ENCODE measurements at regions not wholly inside any gene's neighbourhood (a gene's known extent, or its start where the extent isn't known, plus 50 kb on each side); places are given as distances from the start of the nearest gene placed in this dataset.

GRCh38 chr16:80171199-80171598 is 369.6 kb upstream of the DYNLRB2 start:
- no peak for DNase-seq

GRCh38 chr16:80167657-80168390 is 373.0 kb upstream of the DYNLRB2 start:
- DNase-seq: no peak

- DNase-seq: no peak
These were observed 374.7 kb upstream of the DYNLRB2 start for GRCh38 chr16:80166082-80166481.

GRCh38 chr16:80164966-80165550 is 375.7 kb upstream of the DYNLRB2 start:
- DNase-seq: no peak

- DNase-seq: no peak
These were observed 377.5 kb upstream of the DYNLRB2 start for GRCh38 chr16:80163339-80163738.

- no peak for DNase-seq
These were observed 378.7 kb upstream of the DYNLRB2 start for GRCh38 chr16:80161799-80162739.

- DNase-seq: no peak
These were observed 382.0 kb upstream of the DYNLRB2 start for GRCh38 chr16:80158766-80159165.

GRCh38 chr16:80151722-80152111 is 389.1 kb upstream of the DYNLRB2 start:
- no peak for DNase-seq

GRCh38 chr16:80150978-80151721 is 389.6 kb upstream of the DYNLRB2 start:
- no peak for DNase-seq

GRCh38 chr16:80148826-80149225 is 392.0 kb upstream of the DYNLRB2 start:
- DNase-seq: no peak

- no peak for DNase-seq
These were observed 393.7 kb upstream of the DYNLRB2 start for GRCh38 chr16:80147026-80147655.

- DNase-seq: no peak
These were observed 396.6 kb upstream of the DYNLRB2 start for GRCh38 chr16:80144191-80144590.

GRCh38 chr16:80142940-80143339 is 397.9 kb upstream of the DYNLRB2 start:
- DNase-seq: no peak

GRCh38 chr16:80142281-80142680 is 398.5 kb upstream of the DYNLRB2 start:
- no peak for DNase-seq

GRCh38 chr16:80129791-80130190 is 411.0 kb upstream of the DYNLRB2 start:
- DNase-seq: no peak

GRCh38 chr16:80125677-80126076 is 415.1 kb upstream of the DYNLRB2 start:
- DNase-seq: no peak

- no peak for DNase-seq
These were observed 417.6 kb upstream of the DYNLRB2 start for GRCh38 chr16:80123189-80123588.

GRCh38 chr16:80122115-80122514 is 418.7 kb upstream of the DYNLRB2 start:
- no peak for DNase-seq

GRCh38 chr16:80121522-80121909 is 419.3 kb upstream of the DYNLRB2 start:
- no peak for DNase-seq

GRCh38 chr16:80120899-80121521 is 419.8 kb upstream of the DYNLRB2 start:
- no peak for DNase-seq

GRCh38 chr16:80117556-80118130 is 423.1 kb upstream of the DYNLRB2 start:
- DNase-seq: no peak

GRCh38 chr16:80116711-80117110 is 424.1 kb upstream of the DYNLRB2 start:
- DNase-seq: no peak

Measured in NCI-H446 (cell line).